ENCODE measurements at regions not wholly inside any gene's neighbourhood (a gene's known extent, or its start where the extent isn't known, plus 50 kb on each side); places are given as distances from the start of the nearest gene placed in this dataset.

- dilution Hi-C loops (cut with HindIII; ENCODE audit: low sequenced_read_pairs, unreplicated experiment) (no loop called here), in situ Hi-C loops (cut with MboI; ENCODE audit: low sequenced_read_pairs) (no loop called here), intact Hi-C loops (cut with micrococcal nuclease) (no loop called here)
- H4K5ac ChIP-seq (ENCODE audit: low read depth, low read length), result no peak overlapping the region
- no peaks in the 10 kb centered on the region for H3K9me1 ChIP-seq (ENCODE audit: insufficient read depth, low read length)
- POLR2A ChIA-PET (ENCODE audit: unreplicated experiment), result no interaction called here
- no peak overlapping the region for H3K27ac ChIP-seq (ENCODE audit: insufficient read depth, low read length)
- H3K79me1 ChIP-seq (ENCODE audit: low read depth in 1 of 2, low read length in 2 of 2), result no peaks in the 10 kb centered on the region
- no peak overlapping the region for H2AK5ac ChIP-seq (ENCODE audit: low read depth, low read length)
- no peak overlapping the region for H3K56ac ChIP-seq (ENCODE audit: extremely low read depth, insufficient read depth, low read length)
- no peak overlapping the region for H4K91ac ChIP-seq (ENCODE audit: insufficient read depth, low read depth, low read length)
- WGBS, 2 experiments (ENCODE audit: extremely low coverage in 2 of 2, insufficient read length in 1 of 2), result no CpG with 5 or more reads among the region's 15 CpGs
- H3K9ac ChIP-seq (ENCODE audit: low read depth, low read length), result no peak overlapping the region
- H2AFZ ChIP-seq (replicated peaks; ENCODE audit: low read length, poor library complexity), result no peak overlapping the region
- H3K4me3 ChIP-seq (ENCODE audit: insufficient read depth, low read depth, low read length), result no peak overlapping the region
- no peak overlapping the region for H3K23ac ChIP-seq (ENCODE audit: low read depth, low read length)
- no peak overlapping the region for H4K8ac ChIP-seq (ENCODE audit: low read depth in 2 of 2, low read length in 2 of 2)
- no peak overlapping the region for H3K14ac ChIP-seq (replicated peaks; ENCODE audit: low read depth, low read length)
- H3K18ac ChIP-seq (ENCODE audit: low read depth, low read length), result no peak overlapping the region
- no peaks in the 10 kb centered on the region for H3K36me3 ChIP-seq (ENCODE audit: control insufficient read depth, insufficient read depth, low read length)
- DNase-seq (no peak), ATAC-seq (ENCODE audit: low read depth) (no peak)
- no peak overlapping the region for H3K4me2 ChIP-seq (ENCODE audit: low read depth, low read length)
- H2BK120ac ChIP-seq (ENCODE audit: low read depth, low read length), result no peak overlapping the region
- no TSS peak for BruUV-seq (replicated peaks)
- no peak overlapping the region for H2BK20ac ChIP-seq (ENCODE audit: low read depth, low read length)
- H3K4me1 ChIP-seq (ENCODE audit: control insufficient read depth, insufficient read depth, low read length), result no peaks in the 10 kb centered on the region
- H3K27me3 ChIP-seq (ENCODE audit: control insufficient read depth, insufficient read depth, low read length), result no peaks in the 10 kb centered on the region
- no peak overlapping the region for H3K4ac ChIP-seq (ENCODE audit: low read depth, low read length)
- no peak overlapping the region for H2AK9ac ChIP-seq (replicated peaks; ENCODE audit: low read depth, low read length, poor library complexity)
- H3K9me3 ChIP-seq (ENCODE audit: control insufficient read depth, insufficient read depth, low read length), result peaks cover 23% of the 10 kb centered on the region
- H2BK5ac ChIP-seq (ENCODE audit: low read depth, low read length, poor library complexity, severe bottlenecking), result no peak overlapping the region
- CTCF ChIA-PET, result no interaction called here
- TF ChIP-seq ELK1 (IDR thresholded peaks at IDR 0.05; ENCODE audit: borderline replicate concordance, low read depth, low read length), result no peak
- no peak for TF ChIP-seq NFE2L2 (IDR thresholded peaks at IDR 0.05; ENCODE audit: low read depth, low read length)
- TF ChIP-seq FOS (IDR thresholded peaks at IDR 0.05; ENCODE audit: low read depth, low read length), result no peak
- TF ChIP-seq POLR2A (IDR thresholded peaks at IDR 0.05; ENCODE audit: low read depth, low read length), result no peak
- no peak for TF ChIP-seq BHLHE40 (IDR thresholded peaks at IDR 0.05; ENCODE audit: low read depth, low read length)
- no peak for TF ChIP-seq RAD21 (IDR thresholded peaks at IDR 0.05; ENCODE audit: low read length)
- no peak for TF ChIP-seq RCOR1 (IDR thresholded peaks at IDR 0.05; ENCODE audit: insufficient replicate concordance, low read length)
- no peak for TF ChIP-seq USF2 (IDR thresholded peaks at IDR 0.05; ENCODE audit: low read depth, low read length)
- TF ChIP-seq SMC3 (IDR thresholded peaks at IDR 0.05; ENCODE audit: low read depth, low read length), result no peak
- TF ChIP-seq MAZ (IDR thresholded peaks at IDR 0.05; ENCODE audit: borderline replicate concordance, low read depth, low read length), result no peak
- TF ChIP-seq MAFK (IDR thresholded peaks at IDR 0.05; ENCODE audit: low read depth, low read length), result no peak
- TF ChIP-seq MXI1 (IDR thresholded peaks at IDR 0.05; ENCODE audit: borderline replicate concordance, low read depth, low read length), result no peak
- no peak for TF ChIP-seq CEBPB (IDR thresholded peaks at IDR 0.05; ENCODE audit: low read depth, low read length)
- H2BK15ac ChIP-seq (ENCODE audit: low read depth, low read length), result no peak overlapping the region
- no peaks in the 10 kb centered on the region for H4K20me1 ChIP-seq (ENCODE audit: insufficient read depth, low read length)
Observed at GRCh38 chr6:168227840-168228239, 91.7 kb downstream of the DACT2 start.

All from IMR-90 (cell line).